COLO668 (cell line): ENCODE measurements at regions not wholly inside any gene's neighbourhood (a gene's known extent, or its start where the extent isn't known, plus 50 kb on each side); places are given as distances from the start of the nearest gene placed in this dataset.

Source experiments
- DNase-seq: peaks from one replicate; lab custom pipeline; 2025; ENCODE audit not compliant: unreplicated experiment; lab: John Stamatoyannopoulos, UW

DNA sequence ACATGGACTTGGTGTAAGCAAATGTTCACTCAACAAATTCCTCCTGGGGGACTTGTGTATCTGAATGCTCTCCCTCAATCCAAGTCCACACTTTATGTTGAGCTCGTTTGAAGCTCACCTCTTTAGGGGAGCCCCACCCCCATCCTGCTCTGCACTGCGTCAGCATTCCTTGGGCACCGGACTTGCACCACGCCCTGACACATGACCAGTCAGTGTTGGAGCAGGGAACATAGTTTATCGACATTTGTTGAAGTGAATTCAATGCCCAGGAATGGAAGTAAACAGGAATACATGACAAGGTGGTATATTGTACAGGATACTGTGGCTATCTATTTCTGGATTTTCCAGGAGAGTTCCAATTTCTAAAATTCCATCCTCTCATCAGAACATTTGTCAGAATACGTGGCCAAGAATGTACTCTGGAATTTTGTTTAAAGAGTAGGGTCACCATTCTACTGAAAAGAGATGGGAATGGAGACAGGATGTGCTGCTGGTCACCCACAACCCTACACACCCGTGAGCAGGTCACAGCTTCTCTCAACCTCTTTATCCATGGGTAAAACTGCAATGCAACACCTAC, 60.0 kb upstream of the LNX1 start:
- DNase-seq, result no peak

DNA sequence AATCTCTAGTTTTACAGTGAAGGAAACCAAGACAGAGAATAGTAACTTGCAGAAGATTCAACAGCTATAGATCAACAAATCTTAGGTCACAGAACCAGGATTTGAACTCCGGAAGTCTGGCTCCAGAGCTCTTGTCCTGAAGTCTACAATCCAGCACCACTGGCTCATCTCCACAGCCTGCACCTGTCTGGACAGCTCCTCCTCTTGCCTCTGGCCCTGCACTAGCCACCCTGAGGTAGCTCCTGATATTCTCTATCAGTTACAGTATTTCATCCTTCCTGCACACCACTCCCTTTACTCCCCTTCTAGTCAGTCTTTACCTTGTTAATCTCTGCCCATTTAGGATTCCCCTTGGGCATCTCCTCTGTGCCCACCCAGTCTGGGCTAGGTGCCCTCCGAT, 58.1 kb upstream of the LNX1 start:
- DNase-seq, result no peak

DNA sequence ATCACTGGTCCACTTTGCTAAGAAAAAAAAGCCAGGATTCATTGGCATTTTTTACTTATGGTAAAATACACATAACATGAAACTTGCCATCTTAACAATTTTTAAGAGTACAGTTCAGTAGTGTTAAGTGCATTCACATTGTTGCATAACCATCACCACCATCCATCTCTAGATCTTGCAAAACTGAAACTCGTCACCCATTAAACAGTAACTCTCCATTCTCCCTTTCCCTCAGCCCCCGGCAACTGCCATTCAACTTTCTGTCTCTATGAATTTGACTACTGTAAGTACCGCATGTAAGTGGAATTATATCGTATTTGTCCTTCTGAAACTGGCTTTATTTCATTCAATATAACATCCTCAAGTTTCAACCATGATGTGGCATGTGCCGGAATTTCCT, 56.3 kb upstream of the LNX1 start:
- DNase-seq, result no peak

DNA sequence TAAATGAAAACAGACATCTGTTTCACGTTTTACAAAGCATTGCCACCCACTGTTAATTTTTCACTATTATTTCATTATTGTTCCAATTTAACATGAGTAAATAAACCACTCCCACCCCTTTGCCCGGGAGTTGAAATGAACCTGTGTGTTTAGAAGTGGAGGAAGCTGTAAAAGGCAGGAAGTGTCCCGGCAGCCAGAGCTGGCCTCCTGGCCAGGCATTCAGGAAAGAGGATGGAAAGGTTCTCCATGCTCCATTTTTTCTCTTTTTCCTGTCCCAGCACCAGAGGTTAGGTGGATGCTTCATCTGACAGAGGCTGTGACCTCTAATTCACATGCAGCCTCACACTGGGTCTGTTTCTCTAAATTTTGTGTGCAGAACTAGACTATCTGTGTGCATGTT, 55.5 kb upstream of the LNX1 start:
- DNase-seq, result peak; percentile 45

DNA sequence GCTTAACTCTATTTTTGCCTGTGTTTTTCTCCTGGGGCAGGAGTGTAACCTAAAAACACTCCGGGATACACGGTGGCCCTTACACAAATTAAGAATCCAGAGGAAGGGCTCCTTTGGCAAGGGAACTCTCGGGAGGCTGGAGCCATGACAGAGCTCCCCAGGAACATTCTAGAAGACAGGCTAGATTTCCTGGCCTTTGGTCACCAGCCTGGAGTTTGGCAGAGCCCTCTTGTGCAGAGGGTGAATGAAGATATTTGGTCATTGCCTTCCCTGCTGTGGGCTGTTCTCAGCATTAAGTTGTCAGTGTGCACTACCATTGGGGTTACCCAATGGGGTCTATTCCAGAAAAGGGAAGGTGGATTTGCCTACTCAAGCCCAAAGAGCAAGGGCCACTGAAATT, 53.8 kb upstream of the LNX1 start:
- no peak for DNase-seq

DNA sequence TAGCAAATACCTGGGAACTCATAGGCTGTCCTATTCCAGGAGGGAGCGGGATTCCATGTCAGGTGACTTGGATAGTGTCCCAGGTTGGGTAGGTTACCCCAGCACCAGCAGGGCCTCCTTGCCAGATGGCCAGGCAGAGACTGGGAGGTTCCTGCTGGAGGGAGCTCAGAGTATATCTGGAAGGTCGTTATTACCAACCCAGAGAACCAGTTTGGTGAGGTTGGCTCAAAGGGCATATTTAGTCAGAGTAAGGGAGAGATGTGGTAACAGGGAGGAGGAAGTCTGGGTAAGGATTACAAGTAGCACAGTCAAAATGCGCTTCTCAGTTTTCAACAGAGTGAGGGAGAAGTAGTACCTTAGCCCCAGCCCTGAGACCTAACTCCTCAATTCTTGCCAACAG, 53.3 kb upstream of the LNX1 start:
- peak; percentile 68 for DNase-seq
